ENCODE measurements at regions not wholly inside any gene's neighbourhood (a gene's known extent, or its start where the extent isn't known, plus 50 kb on each side); places are given as distances from the start of the nearest gene placed in this dataset.
"Not testable (repeated sequence)": the region's sequence is repeated elsewhere in the genome, so short reads cannot be mapped to it uniquely, and the experiment has no call there.

DNA sequence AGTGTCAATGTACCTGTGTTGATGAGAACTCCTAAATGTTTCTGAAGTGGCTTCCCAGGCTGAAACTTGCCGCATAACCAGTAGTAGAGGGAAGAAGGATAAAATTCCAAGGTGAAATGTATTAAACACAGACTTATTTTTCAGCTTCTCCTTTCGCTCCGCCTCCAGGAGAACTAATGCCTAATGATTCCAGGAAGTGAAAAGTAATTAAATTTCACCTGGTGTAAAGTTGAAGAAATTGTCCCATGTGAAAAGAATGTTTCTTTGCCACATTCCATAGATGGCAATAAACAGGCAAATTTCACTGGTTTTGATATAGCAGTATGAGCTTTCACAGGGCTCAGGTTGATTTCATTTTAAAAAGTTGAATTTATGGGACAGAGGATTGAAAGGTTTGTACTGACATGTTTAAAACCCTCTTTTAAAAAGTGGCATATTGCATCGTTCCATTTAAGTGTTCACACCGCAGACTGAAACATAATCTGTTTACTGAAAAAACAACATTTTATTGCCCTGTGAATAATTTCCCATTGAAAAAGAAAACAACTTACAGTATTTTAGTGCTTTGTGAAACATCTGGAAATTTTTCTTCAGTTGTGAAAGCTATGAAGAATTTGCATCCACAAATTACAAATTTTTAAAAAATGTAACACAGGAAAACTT, 453.4 kb upstream of the NFE2L3 start:
- no peak for DNase-seq

DNA sequence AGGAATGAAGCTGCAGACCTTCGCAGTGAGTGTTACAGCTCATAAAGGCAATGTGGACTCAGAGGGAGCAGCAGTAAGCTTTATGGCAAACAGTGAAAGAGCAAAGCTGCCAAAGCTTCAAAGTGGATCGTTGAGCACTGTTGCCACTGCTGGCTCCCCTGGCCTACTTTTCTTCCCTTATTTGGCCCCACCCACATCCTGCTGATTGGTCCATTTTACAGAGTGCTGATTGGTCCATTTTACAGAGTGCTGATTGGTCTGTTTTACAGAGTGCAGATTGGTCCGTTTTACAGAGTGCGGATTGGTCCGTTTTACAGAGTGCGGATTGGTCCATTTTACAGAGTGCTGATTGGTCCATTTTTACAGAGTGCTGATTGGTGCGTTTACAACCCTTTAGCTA, 451.9 kb upstream of the NFE2L3 start:
- DNase-seq = not testable (repeated sequence)

DNA sequence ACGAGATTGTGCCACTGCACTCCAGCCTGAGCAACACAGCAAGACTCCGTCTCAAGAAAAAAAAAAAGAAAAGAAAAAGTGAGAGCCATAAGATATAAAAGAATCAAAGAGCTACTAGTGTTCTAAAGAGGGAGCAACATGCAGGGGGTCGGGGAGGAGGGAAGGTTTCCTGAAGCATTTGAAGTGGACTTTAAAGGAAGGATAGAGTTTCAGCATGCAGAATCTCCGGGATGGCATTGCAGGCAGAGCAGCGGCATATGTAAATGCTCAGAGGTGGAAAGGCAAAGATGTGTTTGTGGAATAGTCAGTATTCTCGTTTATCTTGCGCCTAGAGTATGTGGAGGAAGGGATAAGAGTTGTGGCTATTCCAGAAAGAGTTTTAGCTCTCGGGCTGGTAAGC, 447.6 kb upstream of the NFE2L3 start:
- no peak for DNase-seq

DNA sequence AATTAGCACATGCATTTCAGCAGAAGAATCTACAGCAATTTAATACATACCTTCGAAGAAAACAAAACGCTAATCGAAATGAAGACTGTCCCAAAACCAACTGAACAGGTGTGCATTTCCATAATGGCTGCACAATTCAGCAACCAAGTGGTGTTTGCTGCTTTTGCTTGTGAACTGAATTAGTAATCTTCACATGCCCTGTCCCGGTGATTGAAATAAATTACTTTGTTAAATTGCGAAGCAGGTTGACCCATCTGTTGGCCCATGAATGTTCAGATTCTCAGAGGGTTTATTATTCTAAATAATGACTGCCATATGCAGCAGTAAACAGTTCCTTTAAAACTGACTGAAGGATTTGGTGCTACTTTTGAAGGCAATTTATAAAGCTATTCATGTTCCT, 445.2 kb upstream of the NFE2L3 start:
- DNase-seq = no peak

DNA sequence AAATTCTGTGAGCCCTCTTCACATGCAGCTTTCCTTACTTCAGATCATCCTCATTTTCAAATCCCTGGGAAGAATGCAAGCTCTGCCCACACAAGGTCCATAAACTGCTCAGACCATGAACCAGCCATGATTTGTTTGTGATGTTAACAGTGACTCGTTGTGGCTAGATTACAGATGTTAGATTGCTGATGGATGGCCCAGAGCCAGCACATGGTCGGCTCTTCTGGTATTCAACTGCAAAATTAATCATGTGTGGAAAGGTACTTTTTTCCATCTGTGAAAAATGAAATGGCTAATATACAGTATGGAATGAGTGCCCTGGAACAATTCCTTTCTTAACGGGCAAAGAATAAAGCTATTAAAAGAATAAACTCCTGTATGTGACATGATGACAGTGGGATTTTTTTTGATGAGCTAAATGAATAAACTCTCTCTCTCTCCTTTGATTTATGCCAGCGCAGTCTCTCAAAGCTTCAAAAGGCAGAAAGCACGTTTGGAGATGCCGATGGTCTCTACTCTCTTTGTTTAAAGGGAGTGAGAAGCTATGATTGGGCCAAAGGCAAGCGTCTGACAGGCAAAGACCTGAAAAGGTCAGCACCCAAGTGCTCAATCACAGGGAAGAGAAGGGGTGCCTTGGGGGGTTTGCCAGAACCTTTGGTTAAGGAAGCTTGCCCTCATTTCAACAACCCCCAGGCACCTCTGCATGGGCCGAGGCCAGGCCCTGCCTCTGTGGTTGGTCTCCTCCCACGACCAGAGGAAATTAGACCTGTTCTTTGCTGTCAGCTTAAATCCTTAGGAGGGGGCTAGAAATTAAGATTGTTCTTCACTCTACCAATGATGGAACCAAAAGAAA, 444.0 kb upstream of the NFE2L3 start:
- no peak for DNase-seq

DNA sequence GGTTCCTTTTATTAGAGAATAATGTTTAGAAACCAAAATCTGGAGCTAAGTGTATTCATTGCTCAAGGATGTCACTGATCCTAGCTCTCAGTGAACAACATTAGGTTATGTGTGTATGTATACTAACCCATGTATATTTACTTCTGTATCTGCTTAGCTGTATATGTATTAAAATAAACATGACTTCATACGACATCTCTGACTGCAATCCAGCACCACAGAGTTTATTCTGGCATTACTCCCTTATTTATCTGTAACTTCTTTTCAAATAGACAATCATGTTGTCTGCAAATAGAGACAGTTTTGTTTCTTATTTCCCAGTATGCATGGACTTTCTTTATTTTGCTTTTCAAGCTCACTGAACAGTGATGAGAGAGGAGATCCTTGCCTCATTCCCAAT, 441.0 kb upstream of the NFE2L3 start:
- no peak for DNase-seq

DNA sequence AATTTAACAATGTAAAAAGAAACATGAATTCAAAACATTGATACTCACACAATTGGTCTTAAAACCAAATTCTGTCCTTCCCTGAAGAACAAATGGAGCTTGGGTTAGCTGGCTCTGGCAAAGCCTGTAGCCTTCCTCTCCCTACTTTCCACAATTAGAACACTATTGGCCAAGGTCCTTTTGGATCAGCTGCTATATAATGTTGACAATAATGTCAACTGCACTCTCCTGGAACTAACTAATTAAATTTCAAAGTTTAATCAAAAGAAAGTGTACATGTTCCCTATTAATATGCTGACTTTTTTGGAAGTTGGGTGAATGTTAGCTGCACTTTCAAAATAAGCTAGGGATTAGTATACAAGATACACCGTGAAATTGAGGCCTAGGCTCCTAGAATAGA, 440.1 kb upstream of the NFE2L3 start:
- no peak for DNase-seq

DNA sequence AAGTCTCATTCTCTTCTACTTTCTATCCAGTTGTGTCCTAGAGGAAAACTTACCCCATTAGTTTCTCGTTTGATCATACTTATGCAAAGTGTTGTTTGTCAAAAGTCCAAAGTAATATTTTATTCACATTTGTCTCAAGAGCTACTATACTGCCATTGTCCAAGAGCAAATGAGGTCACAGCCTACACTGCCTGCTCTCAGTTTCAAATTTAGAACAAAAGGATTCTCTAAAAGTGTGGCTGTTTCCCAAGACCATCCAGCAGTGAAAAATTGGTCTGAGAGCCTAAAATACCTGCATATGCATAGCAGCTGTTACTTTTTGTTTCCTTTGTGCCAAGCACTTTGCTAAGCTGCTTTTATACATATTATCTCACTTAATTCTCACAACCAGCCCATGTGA, 439.5 kb upstream of the NFE2L3 start:
- DNase-seq = no peak

DNA sequence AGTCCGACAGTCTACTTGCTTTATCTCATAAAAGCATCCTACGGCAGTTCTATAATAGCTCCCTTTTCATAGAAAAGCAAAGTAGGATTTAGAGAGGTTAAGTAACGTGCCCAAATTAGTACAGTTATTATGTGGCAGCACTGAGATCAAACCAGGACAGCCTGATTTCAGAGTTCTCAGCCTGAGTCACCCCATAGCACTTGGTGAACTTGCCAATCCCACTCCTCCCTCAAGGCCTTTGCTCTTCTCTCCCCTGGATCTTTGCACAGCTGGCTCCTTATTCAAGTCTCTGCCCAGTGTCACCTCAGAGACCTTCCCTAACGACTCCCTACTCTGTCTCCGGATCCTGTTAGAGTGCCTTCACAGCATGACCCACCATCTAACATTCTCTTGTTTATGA, 438.0 kb upstream of the NFE2L3 start:
- DNase-seq = no peak

DNA sequence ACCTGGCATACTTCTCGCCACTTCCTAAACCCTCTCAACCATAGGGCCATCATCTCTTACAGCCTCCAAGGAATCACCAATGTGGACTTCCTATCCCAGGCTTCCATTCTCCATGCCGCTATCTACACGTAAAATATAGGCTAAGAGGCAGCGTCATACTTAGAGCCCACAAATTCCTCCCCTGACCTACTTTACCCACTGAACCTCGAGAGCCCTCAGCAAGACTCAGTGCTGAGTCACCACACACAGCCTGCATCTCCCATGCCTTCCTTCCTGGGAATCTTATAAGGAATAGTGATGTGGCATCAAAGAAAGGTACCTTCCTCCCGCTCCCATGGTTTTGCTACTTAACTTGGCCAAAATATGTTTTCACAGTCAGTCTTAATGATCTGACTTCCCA, 435.6 kb upstream of the NFE2L3 start:
- no peak for DNase-seq

DNA sequence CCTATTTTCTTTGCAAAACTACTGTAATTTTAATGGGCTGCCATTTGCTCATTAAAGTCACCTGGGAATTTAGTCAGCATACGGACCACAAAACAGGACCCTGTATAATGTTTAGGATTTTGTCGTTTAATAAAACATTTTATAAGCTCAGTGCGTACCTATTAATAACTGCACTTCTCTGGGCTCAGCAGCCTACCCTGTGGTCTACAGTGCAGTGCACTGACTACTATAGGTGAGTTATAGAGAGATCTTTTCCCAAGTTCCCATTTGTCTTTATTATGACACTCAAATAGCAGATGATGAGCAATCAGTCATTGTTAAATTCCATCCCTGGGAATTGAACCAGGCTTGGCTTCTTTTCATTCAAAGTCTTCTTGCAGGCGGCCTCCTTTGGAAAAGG, 433.4 kb upstream of the NFE2L3 start:
- DNase-seq = no peak

DNA sequence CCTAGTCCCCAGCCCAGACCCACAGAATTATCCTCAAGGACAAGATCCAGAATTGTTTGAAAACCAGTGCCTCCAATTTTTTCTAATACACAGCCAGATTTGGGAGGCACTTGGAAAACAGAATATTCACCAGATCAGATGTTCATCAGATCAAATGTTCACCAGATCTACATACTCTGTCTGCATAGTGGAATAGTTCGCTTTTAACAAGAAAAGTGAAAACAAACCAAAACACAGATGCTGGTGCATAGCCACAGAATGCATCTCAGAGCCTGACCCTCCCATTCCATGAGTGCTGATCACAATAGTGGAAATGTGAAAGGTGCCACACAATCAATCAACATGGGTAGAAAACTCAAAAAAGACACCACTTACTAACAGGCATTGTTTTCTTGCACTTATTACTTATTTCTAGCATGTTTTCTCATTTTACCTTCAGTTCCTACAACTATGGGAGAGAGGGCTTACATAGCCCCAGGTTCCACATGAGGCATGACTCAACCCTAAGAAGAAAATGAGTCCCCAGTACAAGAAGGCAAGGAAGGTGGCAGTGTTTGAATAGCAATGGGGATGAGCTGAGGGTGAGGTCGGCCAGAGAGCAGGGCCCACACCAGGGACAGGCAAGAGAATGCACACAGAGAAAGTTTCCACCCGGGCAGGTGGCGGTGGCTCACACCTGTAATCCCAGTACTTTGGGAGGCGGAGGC, 432.7 kb upstream of the NFE2L3 start:
- no peak for DNase-seq

DNA sequence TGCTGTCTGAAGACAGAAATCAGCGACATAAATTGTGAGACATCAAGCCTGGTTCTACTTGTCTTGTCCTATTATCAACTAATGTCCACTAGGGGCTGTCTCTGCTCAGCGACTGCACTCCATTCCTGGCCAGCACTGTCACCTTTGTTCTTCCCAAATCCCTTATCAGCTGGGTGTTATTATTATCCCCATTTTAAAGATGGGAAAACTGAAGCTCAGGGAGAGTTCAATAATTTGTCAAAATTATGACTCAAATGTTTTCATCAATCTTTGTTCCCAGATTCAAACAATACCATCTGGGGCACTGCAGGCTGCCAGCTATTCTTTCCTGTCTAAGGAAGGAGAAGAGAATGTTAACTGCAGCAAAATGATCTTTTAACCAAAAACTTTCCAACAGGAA, 431.6 kb upstream of the NFE2L3 start:
- peak in 1 of 56 donors; percentile 12 for DNase-seq

DNA sequence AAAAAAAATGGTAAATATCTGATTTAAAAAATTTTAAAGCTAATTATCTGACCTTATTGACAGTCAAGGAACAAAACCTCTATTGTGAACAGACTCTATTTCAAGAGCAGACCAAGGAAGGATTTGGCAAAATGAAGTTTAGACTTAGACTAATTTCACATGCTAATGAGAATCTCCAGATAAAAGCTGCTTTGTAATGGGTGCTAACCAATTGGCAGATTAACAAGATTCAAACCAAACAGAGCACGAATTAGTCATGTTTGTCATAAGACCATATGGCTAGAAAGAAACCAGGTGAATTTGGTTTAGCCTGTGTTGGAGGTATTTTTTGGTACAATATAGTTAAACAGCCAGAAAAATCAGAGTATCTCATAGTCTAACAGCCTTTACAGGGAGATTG, 429.1 kb upstream of the NFE2L3 start:
- no peak for DNase-seq

DNA sequence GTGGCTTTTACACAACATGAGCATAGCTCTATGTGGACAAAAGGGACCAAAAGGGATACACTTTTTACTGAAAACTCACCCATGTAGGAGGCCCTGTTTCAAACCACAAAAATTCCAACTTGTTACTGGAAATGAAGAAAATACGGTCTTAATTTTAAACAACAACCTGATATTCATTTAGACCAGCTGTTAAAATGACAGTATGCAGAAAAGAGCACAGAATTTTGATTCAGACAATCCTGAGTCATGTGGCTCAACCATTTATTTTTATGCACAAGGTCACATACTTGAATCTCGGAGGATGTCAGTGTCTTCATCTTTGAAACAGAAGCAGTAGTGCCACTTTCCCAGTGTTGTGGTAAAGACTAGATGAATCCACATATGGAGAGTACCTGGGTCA, 426.5 kb upstream of the NFE2L3 start:
- DNase-seq = no peak

DNA sequence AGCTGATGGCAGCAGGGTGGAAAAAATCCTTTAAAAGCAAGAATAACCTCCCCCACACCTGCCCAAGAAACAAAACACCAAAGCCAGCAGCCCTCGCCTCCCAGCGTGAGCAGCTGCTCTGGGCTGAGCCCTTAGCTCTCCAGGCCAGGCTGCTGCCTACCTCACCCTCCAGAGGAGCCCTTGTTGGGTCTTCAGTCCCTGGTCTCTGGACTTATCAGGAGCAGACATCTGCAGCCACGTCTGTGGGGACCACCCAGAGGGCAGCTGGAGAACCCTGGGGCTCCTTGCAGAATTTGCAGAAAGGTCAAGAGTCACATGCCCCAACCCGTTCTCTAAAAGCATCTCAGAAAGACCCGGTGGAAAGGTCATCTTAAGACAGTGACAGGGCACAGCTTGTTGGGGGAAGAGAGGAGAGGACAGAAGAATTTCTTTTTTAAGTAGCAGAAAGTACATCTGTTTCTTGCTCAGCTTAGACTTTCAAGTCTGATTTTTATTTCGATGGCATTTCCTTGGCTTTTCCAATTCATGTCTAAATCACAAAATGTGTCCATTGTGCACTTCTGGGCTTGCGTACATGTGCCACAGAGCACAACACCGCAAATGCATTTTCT, 425.7 kb upstream of the NFE2L3 start:
- no peak for DNase-seq

DNA sequence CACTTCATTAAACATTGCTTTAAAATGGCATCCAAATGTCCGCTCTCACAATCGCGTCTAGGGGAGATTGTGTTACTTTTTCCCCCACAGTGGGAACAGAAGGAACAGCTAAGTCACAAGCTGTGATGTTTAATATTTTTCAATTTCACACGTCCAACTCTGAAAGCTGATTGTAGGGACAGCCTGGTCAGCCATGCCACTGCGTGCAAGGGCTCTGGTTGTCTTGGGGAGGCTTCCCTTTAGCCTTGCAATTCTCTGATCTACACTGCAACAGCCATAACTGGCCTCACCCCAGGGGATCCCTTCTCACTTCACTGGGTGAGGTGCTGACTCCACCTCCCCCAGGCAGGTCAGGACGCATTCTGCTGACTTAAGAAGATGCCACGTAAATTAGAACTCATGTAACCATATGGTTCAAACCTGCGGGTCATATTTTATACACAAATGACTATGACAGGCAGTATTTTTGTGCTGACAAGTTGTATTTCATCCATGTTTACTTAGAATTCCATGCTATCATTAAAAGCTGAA, 425.2 kb upstream of the NFE2L3 start:
- no peak for DNase-seq

DNA sequence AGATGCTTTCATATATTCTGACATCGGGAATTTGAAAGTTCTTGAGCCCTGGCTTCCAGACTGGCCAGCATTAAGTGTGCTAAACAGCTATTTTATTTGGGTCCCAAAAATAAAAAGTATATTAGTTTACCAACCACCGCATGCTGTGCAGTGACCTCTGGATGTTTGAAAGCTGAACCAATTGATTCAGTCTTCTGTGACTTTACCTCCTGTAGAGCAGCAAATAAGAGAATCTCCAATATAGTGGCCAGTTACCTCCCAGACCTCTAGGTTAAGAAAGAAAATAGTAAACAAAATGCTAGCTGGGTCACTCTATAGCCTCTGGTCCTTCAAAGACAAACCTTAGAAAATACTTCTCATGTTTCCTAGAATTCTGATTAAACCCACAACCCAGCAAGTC, 424.6 kb upstream of the NFE2L3 start:
- DNase-seq = no peak

DNA sequence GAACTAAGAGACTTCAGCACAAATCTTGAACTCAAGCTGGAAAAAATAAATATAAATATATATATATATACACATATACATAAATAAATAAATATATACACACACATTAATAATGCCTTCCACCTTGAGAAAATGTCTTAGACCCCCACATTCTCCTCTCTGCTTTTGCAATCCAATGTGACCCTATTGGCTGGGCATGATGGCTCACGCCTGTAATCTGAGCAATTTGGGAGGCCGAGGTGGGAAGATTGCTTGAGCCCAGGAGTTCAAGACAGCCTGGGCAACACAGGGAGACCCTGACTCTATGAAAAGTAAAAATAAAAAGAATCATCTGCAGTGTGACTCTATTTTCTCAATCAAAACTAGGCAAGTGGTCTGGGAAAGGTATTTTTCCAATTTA, 424.1 kb upstream of the NFE2L3 start:
- DNase-seq = no peak

DNA sequence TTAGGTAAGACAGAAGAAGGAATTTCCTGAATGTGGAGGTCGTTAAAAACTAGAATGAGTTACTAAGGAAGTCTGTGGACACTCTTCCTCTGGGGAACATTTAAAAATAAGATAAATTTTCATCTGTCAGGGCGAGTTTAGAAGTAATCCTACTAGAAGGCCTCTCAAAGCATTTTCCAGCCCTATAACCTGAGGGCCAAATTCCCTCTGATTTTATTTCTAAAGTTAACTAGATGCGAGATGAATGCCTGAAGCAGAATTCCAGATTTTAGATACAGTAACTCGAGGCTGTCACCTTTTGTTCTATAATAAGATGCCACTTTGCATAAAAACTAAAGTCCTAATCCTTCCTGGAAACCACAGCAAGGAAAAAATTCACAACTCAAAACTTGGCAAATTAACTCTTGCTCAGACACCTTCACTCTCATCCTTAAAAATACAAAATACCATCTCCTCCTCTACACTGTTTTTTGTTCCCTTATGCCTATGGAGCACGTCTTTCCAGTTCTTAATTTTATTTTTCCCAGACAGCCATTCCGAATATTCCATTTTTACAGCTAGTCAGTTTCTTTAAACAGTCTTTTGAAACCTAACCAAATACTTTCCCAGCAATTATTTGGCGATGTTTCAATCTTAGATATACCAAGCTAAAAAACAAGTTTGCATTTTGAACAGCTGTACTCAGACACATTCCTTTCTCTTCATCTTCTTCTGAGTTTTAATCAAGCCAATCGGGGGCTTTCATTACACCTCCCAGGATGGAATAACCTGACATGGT, 420.7 kb upstream of the NFE2L3 start:
- DNase-seq = no peak

DNA sequence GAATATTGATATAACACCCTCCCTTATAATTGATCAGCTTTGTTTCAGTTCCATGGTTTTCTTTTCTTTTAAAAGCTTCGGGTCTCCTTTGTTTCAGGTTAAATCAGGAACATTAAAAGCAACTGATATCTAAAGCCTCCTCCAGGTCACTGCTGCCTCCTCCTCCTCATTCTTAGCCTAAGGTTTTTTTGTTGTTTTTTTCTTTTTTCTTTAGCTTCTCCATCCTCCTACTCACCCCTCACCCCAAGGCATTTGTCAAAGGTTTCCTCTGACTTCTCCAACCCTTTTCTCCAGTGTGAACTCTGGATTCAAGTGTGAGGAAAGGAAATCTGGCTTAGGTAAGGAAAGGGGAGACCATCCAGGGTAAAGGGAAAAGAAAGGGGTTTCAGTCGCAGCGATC, 420.2 kb upstream of the NFE2L3 start:
- no peak for DNase-seq
